Upper lobe of left lung (tissue), 4 donors: ENCODE measurements at regions not wholly inside any gene's neighbourhood (a gene's known extent, or its start where the extent isn't known, plus 50 kb on each side); places are given as distances from the start of the nearest gene placed in this dataset.

Source experiments
- POLR2AphosphoS5 ChIP-seq, 2 donors: sonication (generic); formaldehyde crosslinking; IDR thresholded peaks; one replicate each; pipeline ENCODE4 v1.5.1; 2017; ENCODE audit warnings: antibody characterized with exemption in 2 of 2
- TF ChIP-seq, protein P1 (sequence below), 6 experiments: fragments of 450-650 bp in 4 of 6; fragments of 200-600 bp in 2 of 6; sonication (generic) in 2 of 6; IDR thresholded peaks; one replicate each; pipeline ENCODE4 v1.5.1; 2016 to 2019; ENCODE audit warnings: antibody characterized with exemption in 6 of 6

DNA sequence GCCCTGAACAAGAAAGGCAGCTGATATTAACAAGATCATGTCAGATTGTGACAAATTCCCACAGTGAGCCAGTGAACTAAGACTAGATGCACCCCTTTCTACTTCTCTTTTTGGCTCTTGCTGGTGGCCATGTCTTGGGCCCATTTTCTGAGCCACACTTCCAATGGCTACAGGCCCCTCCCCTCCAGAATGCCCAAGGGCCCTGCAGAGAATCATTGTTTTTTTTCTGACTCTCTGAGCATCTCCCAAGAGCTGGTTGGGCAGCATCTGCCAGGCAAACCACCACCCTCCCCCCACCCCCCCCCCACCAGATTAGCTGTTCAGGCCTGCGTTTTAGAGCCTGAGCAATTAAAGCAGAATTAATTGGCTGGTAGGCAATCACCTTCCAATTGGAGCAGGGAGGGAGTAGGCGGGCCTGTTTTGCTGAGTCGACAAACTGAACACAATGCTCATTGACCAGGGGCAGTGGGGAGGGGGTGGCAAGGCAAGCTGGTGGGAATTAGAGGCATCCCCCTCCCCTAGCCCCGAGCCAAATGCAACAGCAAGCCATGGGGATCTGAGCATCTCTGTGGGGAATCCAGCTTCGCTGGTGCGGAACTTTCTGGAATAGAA is 541.4 kb downstream of the MN1 start:
- TF ChIP-seq, protein P1, sequence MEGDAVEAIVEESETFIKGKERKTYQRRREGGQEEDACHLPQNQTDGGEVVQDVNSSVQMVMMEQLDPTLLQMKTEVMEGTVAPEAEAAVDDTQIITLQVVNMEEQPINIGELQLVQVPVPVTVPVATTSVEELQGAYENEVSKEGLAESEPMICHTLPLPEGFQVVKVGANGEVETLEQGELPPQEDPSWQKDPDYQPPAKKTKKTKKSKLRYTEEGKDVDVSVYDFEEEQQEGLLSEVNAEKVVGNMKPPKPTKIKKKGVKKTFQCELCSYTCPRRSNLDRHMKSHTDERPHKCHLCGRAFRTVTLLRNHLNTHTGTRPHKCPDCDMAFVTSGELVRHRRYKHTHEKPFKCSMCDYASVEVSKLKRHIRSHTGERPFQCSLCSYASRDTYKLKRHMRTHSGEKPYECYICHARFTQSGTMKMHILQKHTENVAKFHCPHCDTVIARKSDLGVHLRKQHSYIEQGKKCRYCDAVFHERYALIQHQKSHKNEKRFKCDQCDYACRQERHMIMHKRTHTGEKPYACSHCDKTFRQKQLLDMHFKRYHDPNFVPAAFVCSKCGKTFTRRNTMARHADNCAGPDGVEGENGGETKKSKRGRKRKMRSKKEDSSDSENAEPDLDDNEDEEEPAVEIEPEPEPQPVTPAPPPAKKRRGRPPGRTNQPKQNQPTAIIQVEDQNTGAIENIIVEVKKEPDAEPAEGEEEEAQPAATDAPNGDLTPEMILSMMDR (IDR thresholded peaks at IDR 0.05): no peak
- no peak for TF ChIP-seq POLR2AphosphoS5 (IDR thresholded peaks at IDR 0.05)
